Thyroid gland (tissue), 4 donors: ENCODE measurements at regions not wholly inside any gene's neighbourhood (a gene's known extent, or its start where the extent isn't known, plus 50 kb on each side); places are given as distances from the start of the nearest gene placed in this dataset.

ENCODE experiments used
- CTCF ChIP-seq, 6 experiments: fragments of 200-600 bp in 3 of 6; fragments of 450-650 bp in 3 of 6; sonication (generic) in 3 of 6; IDR thresholded peaks; one replicate each; pipeline ENCODE4 v1.5.1; 2016 to 2019; ENCODE audit warnings: antibody characterized with exemption in 6 of 6, mild to moderate bottlenecking in 2 of 6, inconsistent platforms in 1 of 6, moderate library complexity in 1 of 6
- POLR2A ChIP-seq, 2 donors: fragments of 450-650 bp; IDR thresholded peaks; one replicate each; pipeline ENCODE4 v1.6.1; 2017; ENCODE audit warnings: antibody characterized with exemption in 2 of 2, mild to moderate bottlenecking in 2 of 2, moderate library complexity in 1 of 2

DNA sequence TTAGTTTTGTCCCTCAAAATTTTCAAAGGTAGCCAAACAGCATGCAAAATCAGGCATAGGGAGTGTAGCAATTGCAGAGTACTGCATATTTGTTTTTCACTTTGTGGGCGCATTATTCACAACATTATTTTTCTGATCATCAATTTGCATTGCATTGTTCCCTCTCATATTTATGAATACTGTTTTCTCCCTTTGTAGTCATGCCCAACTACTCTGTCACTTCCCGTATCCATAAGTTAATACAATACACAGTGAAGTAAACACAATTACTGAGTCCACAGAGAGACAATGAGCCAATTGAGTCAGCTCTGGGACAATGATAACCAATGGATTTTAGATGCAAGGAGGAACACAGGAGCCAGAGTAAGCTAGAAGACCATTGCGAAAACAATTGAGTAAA is 944.0 kb upstream of the ADGRL4 start:
- TF ChIP-seq CTCF (IDR thresholded peaks at IDR 0.05) (no peak), POLR2A (IDR thresholded peaks at IDR 0.05) (no peak)
